ENCODE measurements at regions not wholly inside any gene's neighbourhood (a gene's known extent, or its start where the extent isn't known, plus 50 kb on each side); places are given as distances from the start of the nearest gene placed in this dataset.

- TF ChIP-seq RAD21 (IDR thresholded peaks at IDR 0.05; ENCODE audit: low read depth) (no peak), CEBPB (IDR thresholded peaks at IDR 0.05; ENCODE audit: low read depth) (no peak), MAX (IDR thresholded peaks at IDR 0.05) (no peak), SP1 (IDR thresholded peaks at IDR 0.05; ENCODE audit: low read depth) (no peak)
- TF ChIP-seq, protein P1, sequence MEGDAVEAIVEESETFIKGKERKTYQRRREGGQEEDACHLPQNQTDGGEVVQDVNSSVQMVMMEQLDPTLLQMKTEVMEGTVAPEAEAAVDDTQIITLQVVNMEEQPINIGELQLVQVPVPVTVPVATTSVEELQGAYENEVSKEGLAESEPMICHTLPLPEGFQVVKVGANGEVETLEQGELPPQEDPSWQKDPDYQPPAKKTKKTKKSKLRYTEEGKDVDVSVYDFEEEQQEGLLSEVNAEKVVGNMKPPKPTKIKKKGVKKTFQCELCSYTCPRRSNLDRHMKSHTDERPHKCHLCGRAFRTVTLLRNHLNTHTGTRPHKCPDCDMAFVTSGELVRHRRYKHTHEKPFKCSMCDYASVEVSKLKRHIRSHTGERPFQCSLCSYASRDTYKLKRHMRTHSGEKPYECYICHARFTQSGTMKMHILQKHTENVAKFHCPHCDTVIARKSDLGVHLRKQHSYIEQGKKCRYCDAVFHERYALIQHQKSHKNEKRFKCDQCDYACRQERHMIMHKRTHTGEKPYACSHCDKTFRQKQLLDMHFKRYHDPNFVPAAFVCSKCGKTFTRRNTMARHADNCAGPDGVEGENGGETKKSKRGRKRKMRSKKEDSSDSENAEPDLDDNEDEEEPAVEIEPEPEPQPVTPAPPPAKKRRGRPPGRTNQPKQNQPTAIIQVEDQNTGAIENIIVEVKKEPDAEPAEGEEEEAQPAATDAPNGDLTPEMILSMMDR (IDR thresholded peaks at IDR 0.05 in 2 of 3, conservative IDR thresholded peaks at IDR 0.05 in 1 of 3; ENCODE audit: borderline replicate concordance in 1 of 3, insufficient read depth in 1 of 3, low read depth in 2 of 3, low read length in 2 of 3), result no peak
These were observed 362.4 kb upstream of the MEX3C start for GRCh38 chr18:51559902-51560287.

Measured in HCT116 (cell line).